ENCODE measurements at regions not wholly inside any gene's neighbourhood (a gene's known extent, or its start where the extent isn't known, plus 50 kb on each side); places are given as distances from the start of the nearest gene placed in this dataset.
A peak's percentile ranks its signal among the peaks of the same experiment; 100 is the strongest.

DNA sequence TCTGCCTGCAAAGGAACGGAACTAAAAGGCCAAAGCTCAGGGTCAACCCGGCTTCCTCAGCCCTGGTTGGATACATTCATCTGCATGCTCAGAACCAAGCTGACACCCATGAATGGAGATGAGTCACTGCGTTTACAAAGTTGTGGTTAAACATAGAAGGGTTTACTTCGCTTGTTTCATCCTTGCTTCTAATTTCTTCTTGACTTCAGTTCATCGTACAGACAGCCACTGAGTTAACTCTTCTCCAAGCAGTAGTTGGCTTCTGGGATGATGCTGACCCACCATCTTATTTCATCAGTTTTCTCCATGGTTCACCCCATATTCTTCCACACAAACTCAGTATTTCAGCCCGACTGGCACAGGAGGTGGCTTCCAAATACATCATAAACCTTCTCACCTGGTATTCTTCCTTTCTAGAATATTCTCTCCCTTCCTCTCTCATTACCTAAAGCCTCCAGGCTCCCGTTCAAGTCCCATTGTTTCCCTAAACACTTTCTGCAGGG, 166.3 kb upstream of the RNF32 start:
- DNase-seq = peak; percentile 15

DNA sequence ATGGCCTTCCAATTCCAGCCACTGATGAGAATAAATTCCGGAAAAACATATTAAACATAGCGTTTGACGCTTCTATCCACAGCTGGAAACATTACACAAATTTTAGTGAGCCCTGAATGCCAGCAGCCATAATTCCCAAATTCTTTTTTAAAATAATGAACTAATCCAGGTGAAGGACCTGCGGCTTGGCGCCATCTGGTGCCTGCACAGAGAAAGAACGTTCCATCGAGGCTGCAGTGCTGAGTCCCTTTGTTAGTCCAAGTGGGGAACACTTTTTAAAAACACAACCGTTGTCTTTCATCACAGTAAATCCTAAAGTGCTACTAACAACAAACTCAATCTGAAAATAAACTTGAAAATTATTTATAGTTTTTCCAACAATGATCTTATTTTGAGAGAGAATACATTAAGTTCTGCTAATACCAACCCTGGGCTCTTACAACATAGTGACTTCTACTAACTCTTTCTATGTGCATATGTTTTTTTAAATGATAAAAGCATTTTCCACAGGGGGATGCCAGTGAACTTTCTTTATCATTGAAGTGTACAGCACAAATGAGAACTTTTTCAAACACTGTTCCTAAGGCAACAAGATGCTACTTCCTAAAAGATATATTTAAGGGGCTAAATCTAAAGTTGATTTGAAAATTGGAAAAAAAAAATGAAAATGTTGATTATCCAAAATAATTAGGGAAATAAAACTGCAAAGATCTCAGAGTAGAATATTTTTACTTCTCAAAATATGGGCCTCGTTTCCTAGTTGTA, 166.9 kb upstream of the RNF32 start:
- no peak for DNase-seq

DNA sequence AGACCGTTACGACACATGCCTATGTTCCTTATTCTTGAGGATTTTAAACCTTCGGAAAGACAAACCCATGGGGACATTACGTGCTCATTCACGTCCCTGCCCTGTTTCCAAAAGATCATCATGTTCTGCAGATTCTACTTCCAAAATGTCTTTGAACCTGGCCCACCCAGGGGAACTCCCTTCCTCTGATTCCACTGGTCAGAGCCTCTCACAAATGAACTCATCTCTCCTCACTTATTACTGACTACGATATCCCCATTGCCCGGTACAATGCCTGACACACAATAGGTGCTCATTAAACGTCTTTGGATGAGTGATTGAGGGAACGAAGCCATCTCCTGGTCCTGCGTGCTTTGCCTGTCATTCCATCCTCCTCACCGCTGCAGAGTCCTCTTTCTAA, 168.3 kb upstream of the RNF32 start:
- DNase-seq = no peak

GRCh38 chr7:156470399-156471320, 169.9 kb upstream of the RNF32 start:
- no peak for DNase-seq

- no peak for DNase-seq
Measured at GRCh38 chr7:156466955-156467625, 173.5 kb upstream of the RNF32 start.

DNA sequence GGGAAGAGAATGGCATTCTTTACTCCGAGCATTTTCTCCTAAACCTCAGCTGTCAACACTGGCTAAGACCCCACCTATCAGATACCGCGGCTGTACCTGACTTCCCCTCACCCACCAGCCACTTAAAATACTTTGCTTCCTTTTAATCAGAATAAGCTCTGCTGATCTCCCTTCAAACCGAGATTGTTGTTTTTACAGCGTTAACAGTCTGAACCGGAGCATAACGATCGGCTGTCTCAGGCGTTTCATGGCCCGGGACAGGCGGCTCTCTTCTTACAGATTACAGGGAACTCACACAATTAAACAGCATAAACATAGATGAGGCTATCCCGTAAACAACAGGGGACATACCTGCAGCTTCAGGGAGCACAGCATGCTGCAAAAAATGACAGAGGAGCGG, 174.3 kb upstream of the RNF32 start:
- DNase-seq = no peak

DNA sequence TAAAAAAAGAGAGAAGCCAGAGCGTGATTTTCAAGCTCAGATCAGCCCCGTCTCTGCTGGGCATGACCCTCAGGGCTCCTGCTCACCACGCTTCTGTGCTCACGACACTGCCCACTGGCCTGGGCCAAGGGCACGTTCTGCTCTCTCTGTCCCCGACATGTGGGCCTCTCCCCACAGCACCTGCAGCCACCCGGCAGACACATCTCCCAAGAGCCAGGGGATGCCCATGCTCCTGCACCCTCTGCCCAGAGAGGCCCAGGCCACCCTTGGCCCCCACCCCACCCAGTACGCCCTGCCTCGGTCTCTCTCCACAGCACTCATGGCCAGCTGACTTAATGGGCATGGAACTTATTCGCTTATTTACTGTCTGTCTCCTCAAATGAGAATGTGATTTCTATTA, 175.4 kb upstream of the RNF32 start:
- no peak for DNase-seq

GRCh38 chr7:156464339-156464738, 176.2 kb upstream of the RNF32 start:
- DNase-seq = no peak

DNA sequence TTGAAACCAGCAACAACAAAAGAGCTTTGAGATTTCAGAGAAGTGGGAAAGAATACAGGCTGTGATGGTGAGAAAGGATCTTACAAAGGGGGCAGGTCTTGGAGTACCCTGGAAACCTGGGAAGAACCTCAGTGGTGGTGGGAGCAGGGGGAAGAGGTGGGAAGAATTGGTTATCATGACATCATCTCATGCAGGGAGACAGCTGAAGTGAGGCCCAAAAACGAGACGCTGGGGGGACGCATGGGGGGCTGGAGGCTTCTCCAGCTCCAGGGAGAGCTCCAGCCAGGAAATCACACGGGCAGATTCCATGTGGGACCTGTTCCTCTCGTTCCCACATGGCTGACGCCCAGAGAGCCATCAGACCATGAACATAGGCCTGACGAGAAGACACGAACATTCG, 177.3 kb upstream of the RNF32 start:
- DNase-seq = no peak

DNA sequence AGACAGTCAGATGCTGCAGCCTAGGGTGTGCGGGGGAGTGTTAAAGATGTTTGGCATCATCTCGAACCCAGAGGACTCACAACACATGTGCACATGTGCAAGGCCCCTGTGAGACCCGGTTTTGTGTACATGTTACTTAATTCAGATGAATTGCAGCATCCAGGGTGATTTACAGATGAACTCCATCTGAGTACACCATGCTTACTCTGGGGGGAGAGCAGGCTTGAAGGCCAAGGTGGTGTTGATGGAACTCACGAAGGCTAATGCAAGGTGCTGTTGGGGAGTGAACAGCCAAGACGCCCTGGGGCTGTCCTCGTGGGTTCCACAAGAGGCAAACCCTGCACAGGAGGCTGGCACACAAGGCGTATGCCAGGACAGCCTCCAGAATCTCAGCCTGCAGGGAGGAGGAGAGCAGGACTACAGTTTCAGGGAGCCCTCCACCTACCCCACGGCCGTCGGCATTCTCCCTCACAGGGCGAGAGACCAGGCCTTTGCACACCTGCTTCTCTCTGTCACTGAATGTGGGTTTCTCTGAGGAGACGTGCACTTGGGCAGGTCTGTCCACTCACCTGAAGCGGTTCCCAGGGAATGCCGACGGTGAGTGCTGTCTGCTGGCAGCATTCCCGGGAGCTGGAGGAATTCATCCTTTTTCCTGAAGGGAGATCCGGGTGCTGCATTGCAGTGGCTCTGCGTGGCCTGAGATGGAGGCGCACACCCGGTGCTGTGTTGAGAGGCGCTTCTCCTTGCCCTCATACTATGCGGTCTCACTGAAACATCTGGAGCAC, 178.5 kb upstream of the RNF32 start:
- DNase-seq = no peak

- no peak for DNase-seq
Measured at GRCh38 chr7:156460858-156461627, 179.5 kb upstream of the RNF32 start.

DNA sequence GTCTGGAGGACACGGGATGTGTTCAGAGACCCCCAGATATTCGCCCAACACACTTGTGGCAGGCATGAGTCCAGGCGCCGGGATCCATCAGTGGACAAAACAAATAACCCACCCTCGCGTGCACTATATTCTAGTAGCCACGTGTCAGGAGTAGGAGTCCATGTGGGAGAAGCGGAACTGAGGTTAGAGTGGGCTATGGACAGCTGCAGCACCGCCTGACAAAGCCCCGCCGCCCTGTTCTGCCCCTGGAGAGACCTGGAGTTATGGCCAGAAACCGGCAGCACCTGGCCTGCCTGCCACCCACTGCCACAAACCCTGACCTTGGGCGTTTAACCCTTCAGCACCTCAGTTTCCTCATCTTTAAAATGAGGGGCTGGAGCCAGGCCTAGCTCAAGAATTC, 181.0 kb upstream of the RNF32 start:
- DNase-seq = no peak

GRCh38 chr7:156459067-156459466, 181.5 kb upstream of the RNF32 start:
- DNase-seq = no peak

DNA sequence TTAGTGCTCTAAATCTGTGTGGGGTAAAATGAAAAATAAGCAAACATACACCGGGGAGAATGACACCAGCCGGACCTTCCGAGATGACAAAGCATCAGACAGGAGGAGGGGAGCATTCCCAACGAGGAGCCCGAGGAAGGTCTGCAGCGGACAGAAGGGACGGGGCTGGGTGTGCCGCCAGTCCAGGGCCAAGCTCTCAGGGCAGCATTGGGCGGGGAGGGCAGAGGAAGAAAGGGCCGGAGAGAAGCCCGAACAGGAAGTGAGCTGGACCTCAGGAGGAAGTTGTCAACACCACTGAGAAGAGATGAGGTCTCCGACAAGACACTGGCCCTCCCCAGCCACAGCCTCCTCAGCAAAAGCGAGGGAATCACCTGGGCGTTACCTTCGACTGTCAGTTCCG, 182.6 kb upstream of the RNF32 start:
- no peak for DNase-seq

DNA sequence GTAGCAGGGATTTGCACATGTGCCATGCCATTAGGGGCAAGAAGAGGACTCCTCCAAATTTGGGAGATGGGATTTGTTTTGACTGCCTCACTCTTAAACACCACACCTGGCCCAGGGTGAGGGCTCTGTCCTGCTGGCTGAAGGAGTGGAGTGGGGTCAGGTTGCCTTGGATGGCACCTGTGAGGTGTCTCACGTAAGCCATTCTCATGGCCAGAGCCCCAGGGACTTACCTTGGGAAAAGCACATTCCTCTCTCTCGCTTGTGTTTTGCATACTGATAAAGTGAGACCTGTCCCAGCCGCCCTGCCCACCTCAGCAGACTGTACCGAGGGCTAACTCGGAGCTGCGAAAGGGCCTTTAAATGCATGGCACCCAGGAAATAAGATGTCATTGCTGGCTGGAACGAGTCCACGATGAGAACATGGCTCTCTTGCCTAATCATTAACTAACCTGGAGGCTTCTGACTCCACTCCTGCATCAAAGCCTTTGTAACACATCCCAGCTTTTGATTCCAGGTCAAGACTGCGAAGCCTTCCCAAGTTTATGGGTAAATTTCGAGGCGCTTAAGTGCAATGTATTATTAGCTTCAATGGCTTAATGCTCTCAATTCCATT, 184.0 kb upstream of the RNF32 start:
- no peak for DNase-seq

GRCh38 chr7:156456032-156456431, 184.5 kb upstream of the RNF32 start:
- no peak for DNase-seq

DNA sequence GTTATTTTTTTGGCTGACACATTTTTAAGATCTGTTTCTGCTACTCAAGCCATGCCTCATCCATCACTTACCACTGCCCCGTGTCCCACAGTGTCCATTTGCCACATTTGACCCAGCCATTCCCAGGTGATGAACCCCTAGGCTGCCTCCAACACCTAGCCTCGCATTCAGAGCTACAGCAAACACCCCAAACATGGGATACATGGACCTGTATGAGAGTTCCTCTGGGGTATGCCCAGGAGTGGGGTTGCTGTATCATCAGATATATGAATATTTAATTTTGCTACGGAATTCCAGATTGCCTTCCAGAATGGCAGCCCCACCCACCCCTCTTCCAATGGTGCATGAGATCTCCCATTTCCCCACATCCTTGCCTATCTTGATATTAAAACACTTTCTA, 190.1 kb upstream of the RNF32 start:
- no peak for DNase-seq

GRCh38 chr7:156448918-156449317, 191.7 kb upstream of the RNF32 start:
- no peak for DNase-seq

- no peak for DNase-seq
Measured at GRCh38 chr7:156446990-156447389, 193.6 kb upstream of the RNF32 start.

DNA sequence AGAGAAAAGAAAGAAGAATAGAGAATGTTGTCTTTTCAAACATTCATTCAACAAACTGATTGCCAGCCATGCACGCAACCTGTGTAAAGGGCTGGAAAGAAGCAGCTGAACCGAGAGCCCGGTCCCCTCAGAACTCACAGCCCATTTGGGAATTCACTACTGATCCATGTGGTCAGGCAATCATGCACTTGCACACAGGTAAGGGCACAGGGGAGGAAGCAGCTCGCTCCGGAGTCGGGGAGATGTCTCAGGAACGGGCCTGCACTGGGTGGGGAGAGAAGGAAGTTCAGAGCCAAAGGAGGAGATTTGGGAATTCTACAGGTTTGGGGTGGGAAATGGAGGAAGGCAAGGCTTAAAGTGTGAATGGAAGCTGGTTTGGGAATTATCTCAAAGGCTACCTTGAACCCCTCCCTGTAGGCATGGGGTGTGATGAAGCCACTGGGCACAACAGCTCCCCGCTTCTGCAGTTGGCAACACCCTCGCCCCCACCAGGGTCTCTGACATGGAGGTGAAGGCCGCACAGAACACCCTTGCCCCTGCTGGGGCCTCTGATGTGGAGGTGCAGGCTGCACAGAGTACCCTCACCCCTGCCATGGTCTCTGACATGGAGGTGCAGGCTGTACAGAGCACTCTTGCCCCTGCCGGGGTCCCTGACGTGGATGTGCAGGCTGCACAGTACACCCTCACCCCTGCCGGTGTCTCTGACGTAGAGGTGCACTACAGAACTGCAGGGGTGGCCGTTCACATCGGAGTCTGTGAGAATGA, 194.4 kb upstream of the RNF32 start:
- no peak for DNase-seq

- no peak for DNase-seq
Measured at GRCh38 chr7:156442516-156442915, 198.1 kb upstream of the RNF32 start.
